ENCODE measurements at regions not wholly inside any gene's neighbourhood (a gene's known extent, or its start where the extent isn't known, plus 50 kb on each side); places are given as distances from the start of the nearest gene placed in this dataset.

- no peak overlapping the region for H3K27ac ChIP-seq
- TF ChIP-seq CTCF (IDR thresholded peaks at IDR 0.05) (no peak), ZFX (IDR thresholded peaks at IDR 0.05; ENCODE audit: borderline replicate concordance) (no peak)
Observed at GRCh38 chr5:167393358-167393757, 898.1 kb upstream of the WWC1 start.

GRCh38 chr5:167402671-167403070 lies 888.8 kb upstream of the WWC1 start:
- no peak overlapping the region for H3K27ac ChIP-seq
- no peak for TF ChIP-seq ZFX (IDR thresholded peaks at IDR 0.05; ENCODE audit: borderline replicate concordance)
- no peak for TF ChIP-seq CTCF (IDR thresholded peaks at IDR 0.05)

GRCh38 chr5:167406513-167406912 lies 884.9 kb upstream of the WWC1 start:
- TF ChIP-seq ZFX (IDR thresholded peaks at IDR 0.05; ENCODE audit: borderline replicate concordance) (no peak), CTCF (IDR thresholded peaks at IDR 0.05) (no peak)

GRCh38 chr5:167412556-167412955 lies 878.9 kb upstream of the WWC1 start:
- H3K27ac ChIP-seq = no peak overlapping the region
- TF ChIP-seq CTCF (IDR thresholded peaks at IDR 0.05) (no peak), ZFX (IDR thresholded peaks at IDR 0.05; ENCODE audit: borderline replicate concordance) (no peak)

More at GRCh38 chr5:167406513-167406912, 884.9 kb upstream of the WWC1 start:
- no peak overlapping the region for H3K27ac ChIP-seq

GRCh38 chr5:167413506-167413905 lies 877.9 kb upstream of the WWC1 start:
- no peak for TF ChIP-seq ZFX (IDR thresholded peaks at IDR 0.05; ENCODE audit: borderline replicate concordance)
- no peak for TF ChIP-seq CTCF (IDR thresholded peaks at IDR 0.05)
- H3K27ac ChIP-seq = no peak overlapping the region

- TF ChIP-seq CTCF (IDR thresholded peaks at IDR 0.05) (no peak), ZFX (IDR thresholded peaks at IDR 0.05; ENCODE audit: borderline replicate concordance) (no peak)
- no peak overlapping the region for H3K27ac ChIP-seq
Observed at GRCh38 chr5:167414611-167415010, 876.8 kb upstream of the WWC1 start.

GRCh38 chr5:167415779-167416746 lies 875.4 kb upstream of the WWC1 start:
- H3K27ac ChIP-seq = no peak overlapping the region
- TF ChIP-seq ZFX (IDR thresholded peaks at IDR 0.05; ENCODE audit: borderline replicate concordance) = no peak
- TF ChIP-seq CTCF (IDR thresholded peaks at IDR 0.05) = no peak
